Duodenal mucosa (tissue), 2 donors: ENCODE measurements at regions not wholly inside any gene's neighbourhood (a gene's known extent, or its start where the extent isn't known, plus 50 kb on each side); places are given as distances from the start of the nearest gene placed in this dataset.
"Not testable (repeated sequence)": the region's sequence is repeated elsewhere in the genome, so short reads cannot be mapped to it uniquely, and the experiment has no call there.

ENCODE experiments used
- H3K27ac ChIP-seq: one replicate; pipeline ENCODE4 v1.7.0; 2013; ENCODE audit warnings: low read depth, low read length
- H3K27me3 ChIP-seq, 2 donors: one replicate each; pipeline ENCODE4 v1.7.0; 2013; ENCODE audit warnings: low read length in 2 of 2, control low read depth in 1 of 2; ENCODE audit not compliant: insufficient read depth in 2 of 2, control insufficient read depth in 1 of 2
- H3K36me3 ChIP-seq, 2 donors: one replicate each; pipeline ENCODE4 v1.7.0; 2013; ENCODE audit warnings: low read length in 2 of 2, control low read depth in 1 of 2; ENCODE audit not compliant: insufficient read depth in 2 of 2, control insufficient read depth in 1 of 2
- H3K4me1 ChIP-seq, 2 donors: one replicate each; pipeline ENCODE4 v1.7.0; 2013; ENCODE audit warnings: low read length in 2 of 2, control low read depth in 1 of 2; ENCODE audit not compliant: insufficient read depth in 2 of 2, control insufficient read depth in 1 of 2
- H3K4me3 ChIP-seq, 2 donors: one replicate each; pipeline ENCODE4 v1.7.0; 2013; ENCODE audit warnings: low read length in 2 of 2, low read depth in 1 of 2
- H3K9ac ChIP-seq, 2 donors: one replicate each; pipeline ENCODE4 v1.7.0; 2013; ENCODE audit warnings: low read length in 2 of 2, low read depth in 1 of 2
- H3K9me3 ChIP-seq, 2 donors: one replicate each; pipeline ENCODE4 v1.7.0; 2013; ENCODE audit warnings: low read length in 2 of 2, control low read depth in 1 of 2; ENCODE audit not compliant: control insufficient read depth in 1 of 2

- Histone ChIP-seq H3K9me3 (no peaks in the 10 kb centered on the region), H3K27ac (no peak overlapping the region), H3K4me3 (no peak overlapping the region), H3K36me3 (no peaks in the 10 kb centered on the region), H3K9ac (no peak overlapping the region), H3K4me1 (no peaks in the 10 kb centered on the region), H3K27me3 (no peaks in the 10 kb centered on the region)
These were observed 815.5 kb downstream of the BCKDHB start for GRCh38 chr6:80921861-80922460.

- Histone ChIP-seq H3K4me1 (no peaks in the 10 kb centered on the region), H3K4me3 (no peak overlapping the region), H3K9me3 (no peaks in the 10 kb centered on the region), H3K27me3 (no peaks in the 10 kb centered on the region), H3K27ac (no peak overlapping the region), H3K36me3 (no peaks in the 10 kb centered on the region), H3K9ac (no peak overlapping the region)
These were observed 801.4 kb downstream of the BCKDHB start for GRCh38 chr6:80907831-80908230.

- H3K27ac ChIP-seq: no peak overlapping the region
- H3K27me3 ChIP-seq: no peaks in the 10 kb centered on the region
- H3K9ac ChIP-seq: no peak overlapping the region
- H3K9me3 ChIP-seq: no peaks in the 10 kb centered on the region
- H3K4me3 ChIP-seq: no peak overlapping the region
- H3K36me3 ChIP-seq: no peaks in the 10 kb centered on the region
- H3K4me1 ChIP-seq: no peaks in the 10 kb centered on the region
These were observed 797.2 kb downstream of the BCKDHB start for GRCh38 chr6:80903711-80904110.

- H3K27me3 ChIP-seq: no peaks in the 10 kb centered on the region
- H3K9me3 ChIP-seq: peaks cover 0 to 2% of the 10 kb centered on the region in 2 donors
- H3K36me3 ChIP-seq: no peaks in the 10 kb centered on the region
- H3K4me3 ChIP-seq: no peak overlapping the region
- H3K27ac ChIP-seq: no peak overlapping the region
- no peaks in the 10 kb centered on the region for H3K4me1 ChIP-seq
- no peak overlapping the region for H3K9ac ChIP-seq
These were observed 780.0 kb downstream of the BCKDHB start for GRCh38 chr6:80886475-80886874.

- H3K27ac ChIP-seq: no peak overlapping the region
- no peak overlapping the region for H3K9ac ChIP-seq
These were observed 766.5 kb downstream of the BCKDHB start for GRCh38 chr6:80872951-80873308.

GRCh38 chr6:80872199-80872950, 765.9 kb downstream of the BCKDHB start:
- no peaks in the 10 kb centered on the region for H3K36me3 ChIP-seq
- H3K9ac ChIP-seq: no peak overlapping the region
- no peaks in the 10 kb centered on the region for H3K9me3 ChIP-seq
- H3K27ac ChIP-seq: no peak overlapping the region
- no peak overlapping the region for H3K4me3 ChIP-seq
- no peaks in the 10 kb centered on the region for H3K4me1 ChIP-seq
- H3K27me3 ChIP-seq: no peaks in the 10 kb centered on the region

More at GRCh38 chr6:80872951-80873308, 766.5 kb downstream of the BCKDHB start:
- Histone ChIP-seq H3K27me3 (no peaks in the 10 kb centered on the region), H3K4me3 (no peak overlapping the region), H3K4me1 (no peaks in the 10 kb centered on the region), H3K9me3 (no peaks in the 10 kb centered on the region), H3K36me3 (no peaks in the 10 kb centered on the region)

GRCh38 chr6:80862756-80863155, 756.3 kb downstream of the BCKDHB start:
- no peaks in the 10 kb centered on the region for H3K27me3 ChIP-seq
- H3K9ac ChIP-seq: no peak overlapping the region

GRCh38 chr6:80860107-80860506, 753.6 kb downstream of the BCKDHB start:
- H3K36me3 ChIP-seq: no peaks in the 10 kb centered on the region
- peaks cover 4% of the 10 kb centered on the region in 2 donors for H3K9me3 ChIP-seq
- H3K27ac ChIP-seq: no peak overlapping the region
- H3K4me1 ChIP-seq: no peaks in the 10 kb centered on the region
- no peak overlapping the region for H3K9ac ChIP-seq
- H3K27me3 ChIP-seq: no peaks in the 10 kb centered on the region
- no peak overlapping the region for H3K4me3 ChIP-seq

More at GRCh38 chr6:80862756-80863155, 756.3 kb downstream of the BCKDHB start:
- no peaks in the 10 kb centered on the region for H3K36me3 ChIP-seq
- no peak overlapping the region for H3K4me3 ChIP-seq
- H3K4me1 ChIP-seq: no peaks in the 10 kb centered on the region
- peaks cover 0 to 7% of the 10 kb centered on the region in 2 donors for H3K9me3 ChIP-seq
- H3K27ac ChIP-seq: no peak overlapping the region

- H3K27ac ChIP-seq, H3K27me3 ChIP-seq, H3K9ac ChIP-seq, H3K4me1 ChIP-seq, H3K36me3 ChIP-seq, H3K4me3 ChIP-seq: not testable (repeated sequence)
- peaks cover 6 to 10% of the 10 kb centered on the region in 2 donors for H3K9me3 ChIP-seq
These were observed 741.5 kb downstream of the BCKDHB start for GRCh38 chr6:80847973-80848372.

- Histone ChIP-seq H3K4me1 (no peaks in the 10 kb centered on the region), H3K9me3 (peaks cover 0 to 2% of the 10 kb centered on the region in 2 donors), H3K36me3 (no peaks in the 10 kb centered on the region), H3K27me3 (no peaks in the 10 kb centered on the region), H3K27ac (no peak overlapping the region), H3K4me3 (no peak overlapping the region), H3K9ac (no peak overlapping the region)
These were observed 725.9 kb downstream of the BCKDHB start for GRCh38 chr6:80832337-80832736.
